Muscle layer of colon (tissue), 2 donors: ENCODE measurements at regions not wholly inside any gene's neighbourhood (a gene's known extent, or its start where the extent isn't known, plus 50 kb on each side); places are given as distances from the start of the nearest gene placed in this dataset.

Experiments
- H3K27ac ChIP-seq: one replicate; pipeline ENCODE4 v1.7.0; 2013; ENCODE audit warnings: low read depth, mild to moderate bottlenecking, low read length, moderate library complexity
- H3K27me3 ChIP-seq, 2 donors: one replicate each; pipeline ENCODE4 v1.7.0; 2013; ENCODE audit warnings: low read length in 2 of 2, mild to moderate bottlenecking in 2 of 2; ENCODE audit not compliant: insufficient read depth in 2 of 2, control insufficient read depth in 1 of 2
- H3K36me3 ChIP-seq: one replicate; pipeline ENCODE4 v1.7.0; 2013; ENCODE audit warnings: mild to moderate bottlenecking, low read length; ENCODE audit not compliant: insufficient read depth
- H3K4me1 ChIP-seq: one replicate; pipeline ENCODE4 v1.7.0; 2013; ENCODE audit warnings: mild to moderate bottlenecking, low read length; ENCODE audit not compliant: insufficient read depth
- H3K4me3 ChIP-seq, 2 donors: one replicate each; pipeline ENCODE4 v1.7.0; 2013; ENCODE audit warnings: low read length in 2 of 2, low read depth in 1 of 2, mild to moderate bottlenecking in 1 of 2, moderate library complexity in 1 of 2
- H3K9ac ChIP-seq: one replicate; pipeline ENCODE4 v1.7.0; 2013; ENCODE audit warnings: low read length
- H3K9me3 ChIP-seq: one replicate; pipeline ENCODE4 v1.7.0; 2013; ENCODE audit warnings: mild to moderate bottlenecking, low read length
- donor health status: abdominal sarcoma.
- donor health status: Adenocarcinoma of cecum.

GRCh38 chrX:38975368-38975942 lies 174.2 kb downstream of the MID1IP1 start:
- no peaks in the 10 kb centered on the region for H3K9me3 ChIP-seq
- H3K4me1 ChIP-seq, result no peaks in the 10 kb centered on the region
- H3K27me3 ChIP-seq, result no peaks in the 10 kb centered on the region
- H3K9ac ChIP-seq, result no peak overlapping the region
- no peak overlapping the region for H3K4me3 ChIP-seq
- no peaks in the 10 kb centered on the region for H3K36me3 ChIP-seq
- H3K27ac ChIP-seq, result no peak overlapping the region

- no peaks in the 10 kb centered on the region for H3K36me3 ChIP-seq
- no peaks in the 10 kb centered on the region for H3K9me3 ChIP-seq
- H3K4me1 ChIP-seq, result no peaks in the 10 kb centered on the region
- H3K27me3 ChIP-seq, result no peaks in the 10 kb centered on the region
- no peak overlapping the region for H3K9ac ChIP-seq
- no peak overlapping the region for H3K27ac ChIP-seq
- H3K4me3 ChIP-seq, result no peak overlapping the region
These were observed 181.1 kb downstream of the MID1IP1 start for GRCh38 chrX:38982370-38982769.

- Histone ChIP-seq H3K4me3 (no peak overlapping the region), H3K27ac (no peak overlapping the region), H3K27me3 (no peaks in the 10 kb centered on the region), H3K4me1 (no peaks in the 10 kb centered on the region), H3K9ac (no peak overlapping the region), H3K36me3 (no peaks in the 10 kb centered on the region), H3K9me3 (no peaks in the 10 kb centered on the region)
These were observed 181.6 kb downstream of the MID1IP1 start for GRCh38 chrX:38982843-38983242.

- no peak overlapping the region for H3K9ac ChIP-seq
- no peak overlapping the region for H3K27ac ChIP-seq
- no peaks in the 10 kb centered on the region for H3K9me3 ChIP-seq
- H3K27me3 ChIP-seq, result no peaks in the 10 kb centered on the region
- no peaks in the 10 kb centered on the region for H3K36me3 ChIP-seq
- H3K4me3 ChIP-seq, result no peak overlapping the region
- H3K4me1 ChIP-seq, result no peaks in the 10 kb centered on the region
These were observed 184.1 kb downstream of the MID1IP1 start for GRCh38 chrX:38985375-38985774.

- no peak overlapping the region for H3K27ac ChIP-seq
- H3K36me3 ChIP-seq, result no peaks in the 10 kb centered on the region
- no peaks in the 10 kb centered on the region for H3K9me3 ChIP-seq
- H3K27me3 ChIP-seq, result no peaks in the 10 kb centered on the region
- H3K9ac ChIP-seq, result no peak overlapping the region
- no peak overlapping the region for H3K4me3 ChIP-seq
- no peaks in the 10 kb centered on the region for H3K4me1 ChIP-seq
These were observed 184.7 kb downstream of the MID1IP1 start for GRCh38 chrX:38985945-38986344.

- Histone ChIP-seq H3K9ac (no peak overlapping the region), H3K9me3 (no peaks in the 10 kb centered on the region), H3K36me3 (no peaks in the 10 kb centered on the region), H3K27me3 (no peaks in the 10 kb centered on the region), H3K27ac (no peak overlapping the region), H3K4me1 (no peaks in the 10 kb centered on the region), H3K4me3 (no peak overlapping the region)
These were observed 185.3 kb downstream of the MID1IP1 start for GRCh38 chrX:38986586-38986985.

- Histone ChIP-seq H3K36me3 (no peaks in the 10 kb centered on the region), H3K4me3 (no peak overlapping the region), H3K27ac (no peak overlapping the region), H3K27me3 (no peaks in the 10 kb centered on the region), H3K4me1 (no peaks in the 10 kb centered on the region), H3K9me3 (no peaks in the 10 kb centered on the region), H3K9ac (no peak overlapping the region)
These were observed 186.0 kb downstream of the MID1IP1 start for GRCh38 chrX:38987198-38987651.

- H3K36me3 ChIP-seq, result no peaks in the 10 kb centered on the region
- no peak overlapping the region for H3K4me3 ChIP-seq
- no peaks in the 10 kb centered on the region for H3K27me3 ChIP-seq
- no peaks in the 10 kb centered on the region for H3K4me1 ChIP-seq
- H3K9me3 ChIP-seq, result no peaks in the 10 kb centered on the region
- H3K9ac ChIP-seq, result no peak overlapping the region
- H3K27ac ChIP-seq, result no peak overlapping the region
These were observed 187.0 kb downstream of the MID1IP1 start for GRCh38 chrX:38988301-38988700.

GRCh38 chrX:38989076-38989475 lies 187.8 kb downstream of the MID1IP1 start:
- Histone ChIP-seq H3K9ac (no peak overlapping the region), H3K4me1 (no peaks in the 10 kb centered on the region), H3K27ac (no peak overlapping the region), H3K36me3 (no peaks in the 10 kb centered on the region), H3K9me3 (no peaks in the 10 kb centered on the region), H3K27me3 (no peaks in the 10 kb centered on the region), H3K4me3 (no peak overlapping the region)

- H3K27me3 ChIP-seq, result no peaks in the 10 kb centered on the region
- no peak overlapping the region for H3K9ac ChIP-seq
- no peak overlapping the region for H3K4me3 ChIP-seq
- H3K27ac ChIP-seq, result no peak overlapping the region
- H3K4me1 ChIP-seq, result no peaks in the 10 kb centered on the region
- no peaks in the 10 kb centered on the region for H3K36me3 ChIP-seq
- H3K9me3 ChIP-seq, result no peaks in the 10 kb centered on the region
These were observed 190.6 kb downstream of the MID1IP1 start for GRCh38 chrX:38991656-38992440.

GRCh38 chrX:38992441-38993096 lies 191.3 kb downstream of the MID1IP1 start:
- Histone ChIP-seq H3K4me3 (no peak overlapping the region), H3K9me3 (no peaks in the 10 kb centered on the region), H3K4me1 (no peaks in the 10 kb centered on the region), H3K27me3 (no peaks in the 10 kb centered on the region), H3K27ac (no peak overlapping the region), H3K36me3 (no peaks in the 10 kb centered on the region), H3K9ac (no peak overlapping the region)
